Esophagus squamous epithelium (tissue), 5 donors: ENCODE measurements at regions not wholly inside any gene's neighbourhood (a gene's known extent, or its start where the extent isn't known, plus 50 kb on each side); places are given as distances from the start of the nearest gene placed in this dataset.

Experiments used
- DNase-seq: peaks from one replicate; lab custom pipeline; 2025; lab: John Stamatoyannopoulos, UW
- H3K27ac ChIP-seq, 4 donors: fragments of 200-600 bp; sonication (generic); one replicate each; pipeline ENCODE4 v1.5.1; 2016 to 2019; ENCODE audit warnings: mild to moderate bottlenecking in 1 of 4
- H3K27me3 ChIP-seq, 4 donors: fragments of 200-600 bp; sonication (generic); 1 replicate in 3 of 4; 2 replicates in 1 of 4; pipeline versions ENCODE4 v1.5.1 to v1.6.0; 2017 to 2021; ENCODE audit warnings: antibody characterized with exemption in 1 of 4
- H3K36me3 ChIP-seq, 3 donors: fragments of 200-600 bp; sonication (generic); one replicate each; pipeline ENCODE4 v1.5.1; 2016 to 2019
- H3K4me1 ChIP-seq, 3 donors: fragments of 200-600 bp; sonication (generic); one replicate each; pipeline ENCODE4 v1.5.1; 2017 to 2019
- H3K4me3 ChIP-seq, 4 donors: fragments of 200-600 bp; sonication (generic); 1 replicate in 3 of 4; 2 replicates in 1 of 4; pipeline ENCODE4 v1.5.1; 2016 to 2019; ENCODE audit warnings: mild to moderate bottlenecking in 2 of 4, moderate library complexity in 1 of 4
- H3K9me3 ChIP-seq, 3 donors: fragments of 200-600 bp; sonication (generic); one replicate each; pipeline ENCODE4 v1.5.1; 2016 to 2019
- CTCF ChIP-seq, 6 experiments: fragments of 450-650 bp in 4 of 6; fragments of 200-600 bp in 2 of 6; sonication (generic) in 2 of 6; IDR thresholded peaks; one replicate each; pipeline ENCODE4 v1.5.1; 2016 to 2019; ENCODE audit warnings: antibody characterized with exemption in 6 of 6, mild to moderate bottlenecking in 4 of 6, moderate library complexity in 4 of 6
- POLR2A ChIP-seq, 4 donors: fragments of 450-650 bp; IDR thresholded peaks; one replicate each; pipeline ENCODE4 v1.6.1; 2017; ENCODE audit warnings: antibody characterized with exemption in 4 of 4, mild to moderate bottlenecking in 4 of 4, moderate library complexity in 3 of 4
- WGBS, 2 donors: methylation state at CpG; one replicate each; pipeline ENCODE4 v1.1.5; 2018; 5-methylcytosine and 5-hydroxymethylcytosine counted together
- intact Hi-C: fragments of 100-400 bp; cut with DNase I; formaldehyde crosslinking; loops from one replicate; pipeline ENCODE4 v1.15.0; 2022
- donor health status: DM: yes; HTN: yes; CAD: no.

GRCh38 chr6:9647599-9647998 is 767.3 kb downstream of the TFAP2A start:
- WGBS, 2 donors: 33 to 55% methylated on average over 1 of the region's 1 CpG
- H3K27ac ChIP-seq: peak overlapping the region in 1 of 4 donors; percentile 14
- TF ChIP-seq CTCF (IDR thresholded peaks at IDR 0.05) (no peak), POLR2A (IDR thresholded peaks at IDR 0.05) (no peak)
- no peak overlapping the region for H3K4me3 ChIP-seq
- DNase-seq: no peak
- H3K27me3 ChIP-seq: no peaks in the 10 kb centered on the region
- H3K9me3 ChIP-seq: no peaks in the 10 kb centered on the region
- intact Hi-C loops: no loop called here
- H3K4me1 ChIP-seq: peaks cover 0 to 6% (median 0%) of the 10 kb centered on the region in 3 donors
- H3K36me3 ChIP-seq: no peaks in the 10 kb centered on the region

- DNase-seq: no peak
- no peaks in the 10 kb centered on the region for H3K9me3 ChIP-seq
- no peaks in the 10 kb centered on the region for H3K36me3 ChIP-seq
- no peak for TF ChIP-seq POLR2A (IDR thresholded peaks at IDR 0.05)
- no peak for TF ChIP-seq CTCF (IDR thresholded peaks at IDR 0.05)
- H3K4me3 ChIP-seq: no peak overlapping the region
- H3K27me3 ChIP-seq: no peaks in the 10 kb centered on the region
- peak overlapping the region in 1 of 4 donors; percentile 14 for H3K27ac ChIP-seq
- intact Hi-C loops: no loop called here
- peaks cover 0 to 6% (median 0%) of the 10 kb centered on the region in 3 donors for H3K4me1 ChIP-seq
Measured at GRCh38 chr6:9647071-9647445, 767.8 kb downstream of the TFAP2A start.

GRCh38 chr6:9646342-9647070 is 768.4 kb downstream of the TFAP2A start:
- Histone ChIP-seq H3K27me3 (no peaks in the 10 kb centered on the region), H3K4me3 (no peak overlapping the region), H3K36me3 (no peaks in the 10 kb centered on the region), H3K4me1 (peaks cover 0 to 6% (median 0%) of the 10 kb centered on the region in 3 donors), H3K27ac (no peak overlapping the region), H3K9me3 (no peaks in the 10 kb centered on the region)
- TF ChIP-seq POLR2A (IDR thresholded peaks at IDR 0.05): no peak
- TF ChIP-seq CTCF (IDR thresholded peaks at IDR 0.05): no peak
- DNase-seq: no peak
- intact Hi-C loops: no loop called here
- WGBS, 2 donors: 48 to 59% methylated on average over 4 of the region's 4 CpGs

GRCh38 chr6:9638861-9639260 is 776.0 kb downstream of the TFAP2A start:
- no peak for TF ChIP-seq POLR2A (IDR thresholded peaks at IDR 0.05)
- no peak for TF ChIP-seq CTCF (IDR thresholded peaks at IDR 0.05)
- no peaks in the 10 kb centered on the region for H3K27me3 ChIP-seq
- no peaks in the 10 kb centered on the region for H3K9me3 ChIP-seq
- no peak overlapping the region for H3K27ac ChIP-seq
- no peaks in the 10 kb centered on the region for H3K4me1 ChIP-seq
- DNase-seq: no peak
- H3K4me3 ChIP-seq: no peak overlapping the region
- H3K36me3 ChIP-seq: no peaks in the 10 kb centered on the region
- intact Hi-C loops: no loop called here
- 91 to 97% methylated on average over 3 of the region's 3 CpGs for WGBS, 2 donors

- WGBS, 2 donors: 76 to 85% methylated on average over 2 of the region's 2 CpGs
- TF ChIP-seq POLR2A (IDR thresholded peaks at IDR 0.05): no peak
- no peak for TF ChIP-seq CTCF (IDR thresholded peaks at IDR 0.05)
- Histone ChIP-seq H3K4me3 (no peak overlapping the region), H3K36me3 (no peaks in the 10 kb centered on the region), H3K9me3 (peaks cover 0 to 8% (median 5%) of the 10 kb centered on the region in 3 donors), H3K27me3 (no peaks in the 10 kb centered on the region), H3K4me1 (no peaks in the 10 kb centered on the region), H3K27ac (no peak overlapping the region)
- no peak for DNase-seq
- intact Hi-C loops: no loop called here
Measured at GRCh38 chr6:9634776-9635175, 780.1 kb downstream of the TFAP2A start.
